ENCODE measurements at regions not wholly inside any gene's neighbourhood (a gene's known extent, or its start where the extent isn't known, plus 50 kb on each side); places are given as distances from the start of the nearest gene placed in this dataset.

- Histone ChIP-seq H3K27ac (no peak overlapping the region), H3K27me3 (no peaks in the 10 kb centered on the region), H3K9me3 (no peaks in the 10 kb centered on the region), H3K4me3 (no peak overlapping the region), H3K4me1 (no peaks in the 10 kb centered on the region), H3K36me3 (no peaks in the 10 kb centered on the region)
- intact Hi-C loops (cut with DNase I; ENCODE audit: low total_unique reads): no loop called here
- in situ Hi-C loops (cut with MboI; ENCODE audit: low pct_ligation_motif_present in 1 of 4, low pct_unique_long_range_greater_than_20kb in 1 of 4, low sequenced_read_pairs in 3 of 4): no loop called here
- WGBS, 2 donors (ENCODE audit: low coverage in 1 of 2): 84 to 87% methylated on average over 3 of the region's 3 CpGs
- TF ChIP-seq EP300 (IDR thresholded peaks at IDR 0.05; ENCODE audit: low read depth): no peak
- no peak for TF ChIP-seq POLR2AphosphoS5 (IDR thresholded peaks at IDR 0.05)
- TF ChIP-seq CTCF (IDR thresholded peaks at IDR 0.05): no peak
- TF ChIP-seq POLR2A (IDR thresholded peaks at IDR 0.05): no peak
- DNase-seq: no peak
Observed at GRCh38 chr10:4576206-4576605, 249.8 kb upstream of the AKR1E2 start.

DNA sequence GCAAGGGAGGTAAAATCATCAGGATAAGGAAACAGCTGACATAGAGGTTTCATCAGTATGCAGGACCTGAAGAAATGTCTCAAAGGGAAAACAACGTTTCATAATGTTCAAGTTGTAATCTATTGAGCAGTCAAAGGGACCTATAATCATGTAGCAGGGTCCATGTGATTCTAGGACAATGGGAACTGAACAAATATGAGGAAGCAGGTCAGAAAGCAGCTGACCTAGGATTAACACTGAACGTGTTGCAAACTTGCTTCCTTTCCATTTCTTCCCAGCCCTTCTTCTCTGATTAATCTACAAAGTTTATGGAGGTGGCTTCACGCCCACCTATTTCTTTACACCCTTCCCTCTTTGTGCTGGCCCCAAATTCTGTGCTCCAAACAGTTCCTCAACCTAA, 256.9 kb upstream of the AKR1E2 start:
- 61 to 74% methylated on average over 3 of the region's 3 CpGs for WGBS, 2 donors (ENCODE audit: low coverage in 1 of 2)
- H3K4me3 ChIP-seq: no peak overlapping the region
- H3K36me3 ChIP-seq: no peaks in the 10 kb centered on the region
- H3K27ac ChIP-seq: no peak overlapping the region
- no peak for DNase-seq
- in situ Hi-C loops (cut with MboI; ENCODE audit: low pct_ligation_motif_present in 1 of 4, low pct_unique_long_range_greater_than_20kb in 1 of 4, low sequenced_read_pairs in 3 of 4): no loop called here
- no peaks in the 10 kb centered on the region for H3K27me3 ChIP-seq
- no peaks in the 10 kb centered on the region for H3K4me1 ChIP-seq
- H3K9me3 ChIP-seq: no peaks in the 10 kb centered on the region
- TF ChIP-seq EP300 (IDR thresholded peaks at IDR 0.05; ENCODE audit: low read depth): no peak
- intact Hi-C loops (cut with DNase I; ENCODE audit: low total_unique reads): no loop called here

DNA sequence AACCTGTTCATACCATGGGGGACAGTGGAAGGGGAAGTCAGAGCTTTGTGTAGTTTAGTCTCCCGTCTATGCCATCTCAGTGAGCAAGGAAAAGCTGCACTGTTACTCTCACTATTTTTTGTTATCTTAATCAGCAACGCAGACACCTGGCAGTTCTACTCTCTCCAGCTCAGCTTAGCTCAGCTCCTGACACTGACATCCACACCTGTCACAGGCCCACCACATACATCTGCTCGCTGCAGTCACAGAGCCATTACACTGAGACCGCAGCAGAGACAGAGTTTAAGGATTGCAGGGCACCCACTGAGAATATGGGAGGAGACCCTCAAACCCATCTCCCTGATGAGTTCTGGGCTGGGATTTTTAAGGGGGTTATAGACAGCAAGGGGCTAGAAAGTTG, 257.3 kb upstream of the AKR1E2 start:
- in situ Hi-C loops (cut with MboI; ENCODE audit: low pct_ligation_motif_present in 1 of 4, low pct_unique_long_range_greater_than_20kb in 1 of 4, low sequenced_read_pairs in 3 of 4) (no loop called here), intact Hi-C loops (cut with DNase I; ENCODE audit: low total_unique reads) (no loop called here)
- Histone ChIP-seq H3K36me3 (no peaks in the 10 kb centered on the region), H3K9me3 (no peaks in the 10 kb centered on the region), H3K27me3 (no peaks in the 10 kb centered on the region), H3K4me3 (no peak overlapping the region), H3K4me1 (no peaks in the 10 kb centered on the region), H3K27ac (no peak overlapping the region)
- WGBS, 2 donors (ENCODE audit: low coverage in 1 of 2): 82% methylated on average over 4 of the region's 4 CpGs; no CpG with 5 or more reads in 1 of the 2 donors
- TF ChIP-seq POLR2AphosphoS5 (IDR thresholded peaks at IDR 0.05) (no peak), POLR2A (IDR thresholded peaks at IDR 0.05) (no peak), EP300 (IDR thresholded peaks at IDR 0.05; ENCODE audit: low read depth) (no peak), CTCF (IDR thresholded peaks at IDR 0.05) (no peak)
- DNase-seq: no peak

DNA sequence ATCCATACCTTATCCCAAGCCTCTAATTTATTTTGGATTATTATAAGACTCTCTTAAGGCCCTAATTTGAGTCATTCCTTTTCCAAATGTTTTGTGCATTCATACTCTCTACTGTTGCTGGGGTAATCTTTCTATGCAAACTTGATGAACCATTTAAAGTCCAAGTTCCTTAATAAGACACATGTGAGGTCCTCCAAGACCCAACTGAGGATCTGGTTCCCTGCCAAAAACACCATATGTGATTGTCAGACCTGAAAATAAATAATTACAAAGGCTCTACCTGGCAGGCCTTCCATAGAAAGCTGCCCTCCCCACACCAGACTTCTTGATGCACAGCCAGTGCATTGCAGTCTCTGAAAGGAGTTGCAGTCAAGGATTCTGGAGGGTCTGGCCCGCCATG, 257.9 kb upstream of the AKR1E2 start:
- no peak for TF ChIP-seq CTCF (IDR thresholded peaks at IDR 0.05)
- H3K36me3 ChIP-seq: no peaks in the 10 kb centered on the region
- DNase-seq: no peak
- intact Hi-C loops (cut with DNase I; ENCODE audit: low total_unique reads): no loop called here
- H3K27me3 ChIP-seq: no peaks in the 10 kb centered on the region
- no peak overlapping the region for H3K27ac ChIP-seq
- H3K9me3 ChIP-seq: no peaks in the 10 kb centered on the region
- H3K4me3 ChIP-seq: no peak overlapping the region
- in situ Hi-C loops (cut with MboI; ENCODE audit: low pct_ligation_motif_present in 1 of 4, low pct_unique_long_range_greater_than_20kb in 1 of 4, low sequenced_read_pairs in 3 of 4): no loop called here
- no peaks in the 10 kb centered on the region for H3K4me1 ChIP-seq
- 87% methylated on average over 1 of the region's 1 CpG; no CpG with 5 or more reads in 1 of the 2 donors for WGBS, 2 donors (ENCODE audit: low coverage in 1 of 2)

DNA sequence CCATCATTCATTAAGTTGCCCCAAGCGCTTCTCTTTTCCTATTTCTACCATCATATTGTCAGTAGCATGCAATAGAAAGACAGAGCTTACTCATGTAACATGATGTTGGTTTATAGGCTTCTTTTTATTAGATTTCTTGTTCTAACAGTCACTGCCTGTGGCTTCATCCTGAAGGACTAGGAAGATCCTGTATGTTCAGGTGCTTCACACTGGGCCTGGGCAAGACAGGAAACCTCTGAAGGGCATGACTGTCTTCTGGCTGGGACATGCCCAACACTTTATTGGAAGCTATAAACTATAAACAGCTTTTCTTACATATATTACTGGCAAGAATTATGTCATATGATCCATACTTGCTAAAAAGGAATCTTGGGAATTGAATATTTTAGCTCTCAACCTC, 258.4 kb upstream of the AKR1E2 start:
- Histone ChIP-seq H3K4me3 (no peak overlapping the region), H3K27me3 (no peaks in the 10 kb centered on the region), H3K9me3 (no peaks in the 10 kb centered on the region), H3K36me3 (no peaks in the 10 kb centered on the region), H3K4me1 (no peaks in the 10 kb centered on the region), H3K27ac (no peak overlapping the region)
- TF ChIP-seq POLR2AphosphoS5 (IDR thresholded peaks at IDR 0.05) (no peak), EP300 (IDR thresholded peaks at IDR 0.05; ENCODE audit: low read depth) (no peak), CTCF (IDR thresholded peaks at IDR 0.05) (no peak), POLR2A (IDR thresholded peaks at IDR 0.05) (no peak)
- in situ Hi-C loops (cut with MboI; ENCODE audit: low pct_ligation_motif_present in 1 of 4, low pct_unique_long_range_greater_than_20kb in 1 of 4, low sequenced_read_pairs in 3 of 4): no loop called here
- 97 to 100% methylated on average over 1 of the region's 1 CpG for WGBS, 2 donors (ENCODE audit: low coverage in 1 of 2)
- no peak for DNase-seq
- intact Hi-C loops (cut with DNase I; ENCODE audit: low total_unique reads): no loop called here
